SK-N-SH treated with all-trans-retinoic acid at 6 μM for 48 hours (cell line): ENCODE measurements at regions not wholly inside any gene's neighbourhood (a gene's known extent, or its start where the extent isn't known, plus 50 kb on each side); places are given as distances from the start of the nearest gene placed in this dataset.
"Not testable (repeated sequence)": the region's sequence is repeated elsewhere in the genome, so short reads cannot be mapped to it uniquely, and the experiment has no call there.

Experiments
- ATAC-seq: fragments of 200-7000 bp; cut with Tn5 transposase; 3 replicates; pipeline ENCODE4 v1.9.1; 2020; ENCODE audit warnings: mild to moderate bottlenecking, moderate library complexity
- ARNTL ChIP-seq: fragments of 450-650 bp; formaldehyde crosslinking; IDR thresholded peaks from 2 replicates; pipeline ENCODE4 v1.5.0; 2020; ENCODE audit warnings: low read depth, mild to moderate bottlenecking, moderate library complexity, borderline replicate concordance
- BACH2 ChIP-seq: fragments of 250-450 bp; sonication (Bioruptor Pico); IDR thresholded peaks from 2 replicates; pipeline ENCODE4 v1.9.0; 2021; ENCODE audit warnings: mild to moderate bottlenecking, borderline replicate concordance
- CREB5 ChIP-seq: fragments of 250-450 bp; sonication (Bioruptor Pico); IDR thresholded peaks from 2 replicates; pipeline ENCODE4 v1.5.1; 2020; ENCODE audit warnings: low read depth, mild to moderate bottlenecking, moderate library complexity
- CSDC2 ChIP-seq: fragments of 250-450 bp; sonication (Bioruptor Pico); IDR thresholded peaks from 2 replicates; pipeline ENCODE4 v1.5.0; 2020; ENCODE audit warnings: mild to moderate bottlenecking, moderate library complexity
- ESRRG ChIP-seq: fragments of 250-450 bp; sonication (Bioruptor Pico); IDR thresholded peaks from 2 replicates; pipeline ENCODE4 v1.6.1; 2021; ENCODE audit warnings: mild to moderate bottlenecking
- GLIS3 ChIP-seq: fragments of 250-450 bp; sonication (Bioruptor Pico); IDR thresholded peaks from 2 replicates; pipeline ENCODE4 v1.5.0; 2020; ENCODE audit warnings: mild to moderate bottlenecking, moderate library complexity
- ISL1 ChIP-seq: fragments of 250-450 bp; sonication (Bioruptor Pico); IDR thresholded peaks from 2 replicates; pipeline ENCODE4 v2.1.2; 2022; ENCODE audit warnings: mild to moderate bottlenecking, moderate library complexity
- OSR1 ChIP-seq: fragments of 250-450 bp; sonication (Bioruptor Pico); IDR thresholded peaks from 2 replicates; pipeline ENCODE4 v1.8.0; 2022; ENCODE audit warnings: moderate library complexity, mild to moderate bottlenecking, inconsistent platforms
- PATZ1 ChIP-seq: fragments of 250-450 bp; sonication (Bioruptor Pico); IDR thresholded peaks from 2 replicates; pipeline ENCODE4 v1.8.0; 2020; ENCODE audit warnings: mild to moderate bottlenecking, moderate library complexity, borderline replicate concordance
- PPARA ChIP-seq: fragments of 250-450 bp; sonication (Bioruptor Pico); IDR thresholded peaks from 2 replicates; pipeline ENCODE4 v1.5.0; 2020; ENCODE audit warnings: mild to moderate bottlenecking, borderline replicate concordance
- RARB ChIP-seq: fragments of 250-450 bp; sonication (Bioruptor Pico); IDR thresholded peaks from 2 replicates; pipeline ENCODE4 v1.8.0; 2021; ENCODE audit warnings: mild to moderate bottlenecking, moderate library complexity
- SNAI2 ChIP-seq: fragments of 250-450 bp; sonication (Bioruptor Pico); IDR thresholded peaks from 2 replicates; pipeline ENCODE4 v1.5.0; 2020; ENCODE audit warnings: mild to moderate bottlenecking, moderate library complexity
- TCF4 ChIP-seq: fragments of 250-450 bp; sonication (Bioruptor Pico); IDR thresholded peaks from 2 replicates; pipeline ENCODE4 v1.8.0; 2021; ENCODE audit warnings: mild to moderate bottlenecking, moderate library complexity, borderline replicate concordance
- TOX ChIP-seq: fragments of 250-450 bp; sonication (Bioruptor Pico); IDR thresholded peaks from 2 replicates; pipeline ENCODE4 v1.8.0; 2021; ENCODE audit warnings: mild to moderate bottlenecking, moderate library complexity, borderline replicate concordance
- ZC3H10 ChIP-seq: fragments of 250-450 bp; sonication (Bioruptor Pico); IDR thresholded peaks from 2 replicates; pipeline ENCODE4 v1.5.1; 2021; ENCODE audit warnings: mild to moderate bottlenecking, moderate library complexity
- ZFP3 ChIP-seq: fragments of 250-450 bp; sonication (Bioruptor Pico); IDR thresholded peaks from 2 replicates; pipeline ENCODE4 v1.5.0; 2020; ENCODE audit warnings: mild to moderate bottlenecking, moderate library complexity
- ZFP30 ChIP-seq: fragments of 450-650 bp; formaldehyde crosslinking; IDR thresholded peaks from 2 replicates; pipeline ENCODE4 v1.5.0; 2022; ENCODE audit warnings: mild to moderate bottlenecking, moderate library complexity
- ZNF565 ChIP-seq: fragments of 450-650 bp; formaldehyde crosslinking; conservative IDR thresholded peaks from 2 replicates; pipeline ENCODE4 v1.5.0; 2020; ENCODE audit warnings: low read depth, mild to moderate bottlenecking, moderate library complexity
- ZNF70 ChIP-seq: fragments of 450-650 bp; formaldehyde crosslinking; IDR thresholded peaks from 2 replicates; pipeline ENCODE4 v1.5.0; 2020; ENCODE audit warnings: mild to moderate bottlenecking, moderate library complexity
- TF ChIP-seq, protein P1 (sequence below): fragments of 250-450 bp; sonication (Bioruptor Pico); IDR thresholded peaks from 2 replicates; pipeline ENCODE4 v1.5.1; 2021; ENCODE audit warnings: mild to moderate bottlenecking, moderate library complexity
- TF ChIP-seq, protein P2 (sequence below): fragments of 250-450 bp; sonication (Bioruptor Pico); IDR thresholded peaks from 2 replicates; pipeline ENCODE4 v1.8.0; 2021; ENCODE audit warnings: low read depth, mild to moderate bottlenecking, moderate library complexity, borderline replicate concordance
- TF ChIP-seq, protein P3 (sequence below): fragments of 250-450 bp; sonication (Bioruptor Pico); IDR thresholded peaks from 2 replicates; pipeline ENCODE4 v1.5.0; 2020; ENCODE audit warnings: mild to moderate bottlenecking, moderate library complexity

GRCh38 chr4:119971431-119972084, 95.1 kb downstream of the MAD2L1 start:
- no peak for ATAC-seq
- no peak for TF ChIP-seq ZNF70
- TF ChIP-seq TOX: no peak
- no peak for TF ChIP-seq ARNTL (CRISPR knock-in tag)
- no peak for TF ChIP-seq PPARA (CRISPR knock-in tag)
- no peak for TF ChIP-seq SNAI2
- TF ChIP-seq CSDC2 (CRISPR knock-in tag): no peak

- no peak for ATAC-seq
- TF ChIP-seq, protein P1, sequence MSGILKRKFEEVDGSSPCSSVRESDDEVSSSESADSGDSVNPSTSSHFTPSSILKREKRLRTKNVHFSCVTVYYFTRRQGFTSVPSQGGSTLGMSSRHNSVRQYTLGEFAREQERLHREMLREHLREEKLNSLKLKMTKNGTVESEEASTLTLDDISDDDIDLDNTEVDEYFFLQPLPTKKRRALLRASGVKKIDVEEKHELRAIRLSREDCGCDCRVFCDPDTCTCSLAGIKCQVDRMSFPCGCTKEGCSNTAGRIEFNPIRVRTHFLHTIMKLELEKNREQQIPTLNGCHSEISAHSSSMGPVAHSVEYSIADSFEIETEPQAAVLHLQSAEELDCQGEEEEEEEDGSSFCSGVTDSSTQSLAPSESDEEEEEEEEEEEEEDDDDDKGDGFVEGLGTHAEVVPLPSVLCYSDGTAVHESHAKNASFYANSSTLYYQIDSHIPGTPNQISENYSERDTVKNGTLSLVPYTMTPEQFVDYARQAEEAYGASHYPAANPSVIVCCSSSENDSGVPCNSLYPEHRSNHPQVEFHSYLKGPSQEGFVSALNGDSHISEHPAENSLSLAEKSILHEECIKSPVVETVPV: no peak
- no peak for TF ChIP-seq OSR1
- TF ChIP-seq PATZ1 (CRISPR knock-in tag): no peak
- TF ChIP-seq ZC3H10: no peak
- TF ChIP-seq BACH2: no peak
- no peak for TF ChIP-seq ZNF565 (CRISPR knock-in tag)
- TF ChIP-seq ISL1: no peak
- TF ChIP-seq PPARA (CRISPR knock-in tag): no peak
- TF ChIP-seq ARNTL (CRISPR knock-in tag): no peak
- no peak for TF ChIP-seq ESRRG (CRISPR knock-in tag)
- TF ChIP-seq TCF4: no peak
- TF ChIP-seq ZFP30 (CRISPR knock-in tag): no peak
- TF ChIP-seq TOX: no peak
- TF ChIP-seq ZFP3 (CRISPR knock-in tag): no peak
- TF ChIP-seq SNAI2: no peak
- no peak for TF ChIP-seq GLIS3 (CRISPR knock-in tag)
- no peak for TF ChIP-seq CREB5 (CRISPR knock-in tag)
- no peak for TF ChIP-seq ZNF70
- TF ChIP-seq RARB (CRISPR knock-in tag): no peak
Measured at GRCh38 chr4:119962631-119963030, 104.0 kb downstream of the MAD2L1 start.

DNA sequence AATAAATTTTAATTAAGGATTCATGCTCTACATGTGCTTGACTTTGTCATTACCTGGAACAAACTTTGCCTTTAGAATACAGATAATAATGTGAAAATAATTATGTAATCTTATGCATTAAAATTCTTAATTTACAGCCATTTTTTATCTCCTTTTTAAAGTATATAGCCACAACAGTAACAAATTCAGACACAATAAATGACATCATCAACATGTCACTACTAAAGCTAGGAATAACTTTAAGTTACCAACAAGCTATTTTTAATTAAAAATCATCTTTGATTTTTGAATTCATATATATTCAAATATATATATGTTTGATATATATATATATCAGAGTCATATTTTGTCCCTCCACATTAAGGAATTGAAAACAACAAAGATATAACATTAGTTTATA, 107.7 kb downstream of the MAD2L1 start:
- ATAC-seq: no peak
- no peak for TF ChIP-seq BACH2
- no peak for TF ChIP-seq ESRRG (CRISPR knock-in tag)
- no peak for TF ChIP-seq ZC3H10
- no peak for TF ChIP-seq ZNF70
- no peak for TF ChIP-seq TOX
- no peak for TF ChIP-seq OSR1
- TF ChIP-seq ZNF565 (CRISPR knock-in tag): no peak
- TF ChIP-seq CSDC2 (CRISPR knock-in tag): no peak
- TF ChIP-seq ISL1: no peak
- no peak for TF ChIP-seq SNAI2
- TF ChIP-seq PPARA (CRISPR knock-in tag): no peak
- TF ChIP-seq, protein P2, sequence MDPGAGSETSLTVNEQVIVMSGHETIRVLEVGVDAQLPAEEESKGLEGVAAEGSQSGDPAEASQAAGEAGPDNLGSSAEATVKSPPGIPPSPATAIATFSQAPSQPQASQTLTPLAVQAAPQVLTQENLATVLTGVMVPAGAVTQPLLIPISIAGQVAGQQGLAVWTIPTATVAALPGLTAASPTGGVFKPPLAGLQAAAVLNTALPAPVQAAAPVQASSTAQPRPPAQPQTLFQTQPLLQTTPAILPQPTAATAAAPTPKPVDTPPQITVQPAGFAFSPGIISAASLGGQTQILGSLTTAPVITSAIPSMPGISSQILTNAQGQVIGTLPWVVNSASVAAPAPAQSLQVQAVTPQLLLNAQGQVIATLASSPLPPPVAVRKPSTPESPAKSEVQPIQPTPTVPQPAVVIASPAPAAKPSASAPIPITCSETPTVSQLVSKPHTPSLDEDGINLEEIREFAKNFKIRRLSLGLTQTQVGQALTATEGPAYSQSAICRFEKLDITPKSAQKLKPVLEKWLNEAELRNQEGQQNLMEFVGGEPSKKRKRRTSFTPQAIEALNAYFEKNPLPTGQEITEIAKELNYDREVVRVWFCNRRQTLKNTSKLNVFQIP (CRISPR knock-in tag): no peak
- TF ChIP-seq ZFP30 (CRISPR knock-in tag): no peak
- TF ChIP-seq CREB5 (CRISPR knock-in tag): no peak
- no peak for TF ChIP-seq TCF4

DNA sequence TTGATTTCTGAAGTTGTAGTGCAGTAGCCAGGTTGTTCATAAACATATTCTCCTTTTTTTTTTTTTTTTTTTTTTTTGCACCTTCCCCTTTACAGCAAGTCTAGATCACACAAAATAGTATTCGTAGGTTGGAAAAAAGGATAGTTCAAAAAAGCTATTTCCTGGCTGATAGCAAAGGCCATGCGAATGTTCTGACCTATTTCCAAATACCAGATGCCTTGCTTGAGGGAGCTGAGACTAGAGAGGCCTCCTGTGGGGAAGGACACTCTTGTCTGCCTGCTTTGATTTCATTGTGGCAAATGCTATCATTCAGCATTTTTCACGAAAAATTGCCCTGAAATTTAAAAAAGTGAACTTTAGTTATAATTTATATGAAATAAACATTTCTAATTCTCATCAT, 111.4 kb downstream of the MAD2L1 start:
- no peak for ATAC-seq
- TF ChIP-seq CSDC2 (CRISPR knock-in tag): no peak
- TF ChIP-seq, protein P3, sequence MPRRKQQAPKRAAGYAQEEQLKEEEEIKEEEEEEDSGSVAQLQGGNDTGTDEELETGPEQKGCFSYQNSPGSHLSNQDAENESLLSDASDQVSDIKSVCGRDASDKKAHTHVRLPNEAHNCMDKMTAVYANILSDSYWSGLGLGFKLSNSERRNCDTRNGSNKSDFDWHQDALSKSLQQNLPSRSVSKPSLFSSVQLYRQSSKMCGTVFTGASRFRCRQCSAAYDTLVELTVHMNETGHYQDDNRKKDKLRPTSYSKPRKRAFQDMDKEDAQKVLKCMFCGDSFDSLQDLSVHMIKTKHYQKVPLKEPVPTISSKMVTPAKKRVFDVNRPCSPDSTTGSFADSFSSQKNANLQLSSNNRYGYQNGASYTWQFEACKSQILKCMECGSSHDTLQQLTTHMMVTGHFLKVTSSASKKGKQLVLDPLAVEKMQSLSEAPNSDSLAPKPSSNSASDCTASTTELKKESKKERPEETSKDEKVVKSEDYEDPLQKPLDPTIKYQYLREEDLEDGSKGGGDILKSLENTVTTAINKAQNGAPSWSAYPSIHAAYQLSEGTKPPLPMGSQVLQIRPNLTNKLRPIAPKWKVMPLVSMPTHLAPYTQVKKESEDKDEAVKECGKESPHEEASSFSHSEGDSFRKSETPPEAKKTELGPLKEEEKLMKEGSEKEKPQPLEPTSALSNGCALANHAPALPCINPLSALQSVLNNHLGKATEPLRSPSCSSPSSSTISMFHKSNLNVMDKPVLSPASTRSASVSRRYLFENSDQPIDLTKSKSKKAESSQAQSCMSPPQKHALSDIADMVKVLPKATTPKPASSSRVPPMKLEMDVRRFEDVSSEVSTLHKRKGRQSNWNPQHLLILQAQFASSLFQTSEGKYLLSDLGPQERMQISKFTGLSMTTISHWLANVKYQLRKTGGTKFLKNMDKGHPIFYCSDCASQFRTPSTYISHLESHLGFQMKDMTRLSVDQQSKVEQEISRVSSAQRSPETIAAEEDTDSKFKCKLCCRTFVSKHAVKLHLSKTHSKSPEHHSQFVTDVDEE: no peak

DNA sequence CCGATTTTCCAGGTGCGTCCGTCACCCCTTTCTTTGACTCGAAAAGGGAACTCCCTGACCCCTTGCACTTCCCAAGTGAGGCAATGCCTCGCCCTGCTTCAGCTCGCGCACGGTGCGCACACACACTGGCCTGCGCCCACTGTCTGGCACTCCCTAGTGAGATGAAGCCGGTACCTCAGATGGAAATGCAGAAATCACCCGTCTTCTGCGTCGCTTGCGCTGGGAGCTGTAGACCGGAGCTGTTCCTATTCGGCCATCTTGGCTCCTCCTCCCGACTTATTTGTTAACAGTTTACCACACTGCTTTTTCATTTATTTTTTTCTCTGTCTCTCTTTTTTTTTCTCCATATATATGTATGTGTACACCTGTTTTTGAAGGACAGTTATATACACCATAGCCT, 112.2 kb downstream of the MAD2L1 start:
- ATAC-seq: not testable (repeated sequence)
